ENCODE measurements at regions not wholly inside any gene's neighbourhood (a gene's known extent, or its start where the extent isn't known, plus 50 kb on each side); places are given as distances from the start of the nearest gene placed in this dataset.

DNA sequence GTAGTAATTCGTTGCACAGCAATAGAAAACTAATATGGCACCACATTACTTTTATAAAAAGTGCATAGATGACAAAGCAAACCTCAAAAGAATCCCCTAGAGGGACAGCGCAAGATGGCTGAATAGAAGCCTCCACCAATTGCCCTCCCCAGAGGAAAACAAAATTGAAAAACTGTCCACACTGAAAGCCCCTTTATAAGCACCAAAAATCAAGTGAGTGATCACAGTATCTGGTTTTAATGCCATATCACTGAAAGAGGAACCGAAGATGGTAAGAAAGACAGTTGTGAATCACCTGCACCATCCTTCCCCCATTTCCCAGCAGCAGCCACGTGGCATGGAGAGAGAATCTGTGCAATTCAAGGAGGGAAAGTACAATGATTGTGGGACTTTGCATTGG is 522.2 kb downstream of the GLUD2 start:
- ATAC-seq (no peak), DNase-seq (ENCODE audit: low read depth, low spot score) (no peak)
- intact Hi-C loops (cut with micrococcal nuclease; ENCODE audit: unreplicated experiment) = loop anchor here (10.0 kb wide), 1 partner anchor 775 kb away; no protein-coding TSS in a partner anchor
- H3K27ac ChIP-seq (ENCODE audit: low read length) = no peak overlapping the region
- no peaks in the 10 kb centered on the region for H3K4me1 ChIP-seq (ENCODE audit: control insufficient read depth, insufficient read depth, low read length)
- in situ Hi-C loops (cut with HindIII; ENCODE audit: low pct_unique_long_range_greater_than_20kb, low sequenced_read_pairs) = no loop called here
- no peak for TF ChIP-seq TCF7L2 (IDR thresholded peaks at IDR 0.05; ENCODE audit: low read depth, low read length)
- TF ChIP-seq, protein P1, sequence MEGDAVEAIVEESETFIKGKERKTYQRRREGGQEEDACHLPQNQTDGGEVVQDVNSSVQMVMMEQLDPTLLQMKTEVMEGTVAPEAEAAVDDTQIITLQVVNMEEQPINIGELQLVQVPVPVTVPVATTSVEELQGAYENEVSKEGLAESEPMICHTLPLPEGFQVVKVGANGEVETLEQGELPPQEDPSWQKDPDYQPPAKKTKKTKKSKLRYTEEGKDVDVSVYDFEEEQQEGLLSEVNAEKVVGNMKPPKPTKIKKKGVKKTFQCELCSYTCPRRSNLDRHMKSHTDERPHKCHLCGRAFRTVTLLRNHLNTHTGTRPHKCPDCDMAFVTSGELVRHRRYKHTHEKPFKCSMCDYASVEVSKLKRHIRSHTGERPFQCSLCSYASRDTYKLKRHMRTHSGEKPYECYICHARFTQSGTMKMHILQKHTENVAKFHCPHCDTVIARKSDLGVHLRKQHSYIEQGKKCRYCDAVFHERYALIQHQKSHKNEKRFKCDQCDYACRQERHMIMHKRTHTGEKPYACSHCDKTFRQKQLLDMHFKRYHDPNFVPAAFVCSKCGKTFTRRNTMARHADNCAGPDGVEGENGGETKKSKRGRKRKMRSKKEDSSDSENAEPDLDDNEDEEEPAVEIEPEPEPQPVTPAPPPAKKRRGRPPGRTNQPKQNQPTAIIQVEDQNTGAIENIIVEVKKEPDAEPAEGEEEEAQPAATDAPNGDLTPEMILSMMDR (IDR thresholded peaks at IDR 0.05) = no peak
- TF ChIP-seq SIN3A (IDR thresholded peaks at IDR 0.05; ENCODE audit: borderline replicate concordance, insufficient read depth, low read depth, low read length) = no peak
- TF ChIP-seq, protein P2, sequence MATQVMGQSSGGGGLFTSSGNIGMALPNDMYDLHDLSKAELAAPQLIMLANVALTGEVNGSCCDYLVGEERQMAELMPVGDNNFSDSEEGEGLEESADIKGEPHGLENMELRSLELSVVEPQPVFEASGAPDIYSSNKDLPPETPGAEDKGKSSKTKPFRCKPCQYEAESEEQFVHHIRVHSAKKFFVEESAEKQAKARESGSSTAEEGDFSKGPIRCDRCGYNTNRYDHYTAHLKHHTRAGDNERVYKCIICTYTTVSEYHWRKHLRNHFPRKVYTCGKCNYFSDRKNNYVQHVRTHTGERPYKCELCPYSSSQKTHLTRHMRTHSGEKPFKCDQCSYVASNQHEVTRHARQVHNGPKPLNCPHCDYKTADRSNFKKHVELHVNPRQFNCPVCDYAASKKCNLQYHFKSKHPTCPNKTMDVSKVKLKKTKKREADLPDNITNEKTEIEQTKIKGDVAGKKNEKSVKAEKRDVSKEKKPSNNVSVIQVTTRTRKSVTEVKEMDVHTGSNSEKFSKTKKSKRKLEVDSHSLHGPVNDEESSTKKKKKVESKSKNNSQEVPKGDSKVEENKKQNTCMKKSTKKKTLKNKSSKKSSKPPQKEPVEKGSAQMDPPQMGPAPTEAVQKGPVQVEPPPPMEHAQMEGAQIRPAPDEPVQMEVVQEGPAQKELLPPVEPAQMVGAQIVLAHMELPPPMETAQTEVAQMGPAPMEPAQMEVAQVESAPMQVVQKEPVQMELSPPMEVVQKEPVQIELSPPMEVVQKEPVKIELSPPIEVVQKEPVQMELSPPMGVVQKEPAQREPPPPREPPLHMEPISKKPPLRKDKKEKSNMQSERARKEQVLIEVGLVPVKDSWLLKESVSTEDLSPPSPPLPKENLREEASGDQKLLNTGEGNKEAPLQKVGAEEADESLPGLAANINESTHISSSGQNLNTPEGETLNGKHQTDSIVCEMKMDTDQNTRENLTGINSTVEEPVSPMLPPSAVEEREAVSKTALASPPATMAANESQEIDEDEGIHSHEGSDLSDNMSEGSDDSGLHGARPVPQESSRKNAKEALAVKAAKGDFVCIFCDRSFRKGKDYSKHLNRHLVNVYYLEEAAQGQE (IDR thresholded peaks at IDR 0.05; ENCODE audit: insufficient read depth in 1 of 2, low read depth in 2 of 2, low read length in 1 of 2) = no peak
- no peak for TF ChIP-seq POLR2AphosphoS5 (IDR thresholded peaks at IDR 0.05; ENCODE audit: low read depth, low read length)
- H3K27me3 ChIP-seq (ENCODE audit: control insufficient read depth, insufficient read depth, low read length) = no peaks in the 10 kb centered on the region
- no TSS peak for BruUV-seq (replicated peaks)
- H3K9me3 ChIP-seq (ENCODE audit: control insufficient read depth, insufficient read depth, low read depth, low read length) = no peaks in the 10 kb centered on the region
- H3K4me3 ChIP-seq (ENCODE audit: low read depth in 2 of 2, low read length in 2 of 2) = no peak overlapping the region
- no peaks in the 10 kb centered on the region for H3K36me3 ChIP-seq (ENCODE audit: control insufficient read depth, insufficient read depth, low read length)
- ChIA-PET CTCF (no interaction called here), POLR2A (no interaction called here)

DNA sequence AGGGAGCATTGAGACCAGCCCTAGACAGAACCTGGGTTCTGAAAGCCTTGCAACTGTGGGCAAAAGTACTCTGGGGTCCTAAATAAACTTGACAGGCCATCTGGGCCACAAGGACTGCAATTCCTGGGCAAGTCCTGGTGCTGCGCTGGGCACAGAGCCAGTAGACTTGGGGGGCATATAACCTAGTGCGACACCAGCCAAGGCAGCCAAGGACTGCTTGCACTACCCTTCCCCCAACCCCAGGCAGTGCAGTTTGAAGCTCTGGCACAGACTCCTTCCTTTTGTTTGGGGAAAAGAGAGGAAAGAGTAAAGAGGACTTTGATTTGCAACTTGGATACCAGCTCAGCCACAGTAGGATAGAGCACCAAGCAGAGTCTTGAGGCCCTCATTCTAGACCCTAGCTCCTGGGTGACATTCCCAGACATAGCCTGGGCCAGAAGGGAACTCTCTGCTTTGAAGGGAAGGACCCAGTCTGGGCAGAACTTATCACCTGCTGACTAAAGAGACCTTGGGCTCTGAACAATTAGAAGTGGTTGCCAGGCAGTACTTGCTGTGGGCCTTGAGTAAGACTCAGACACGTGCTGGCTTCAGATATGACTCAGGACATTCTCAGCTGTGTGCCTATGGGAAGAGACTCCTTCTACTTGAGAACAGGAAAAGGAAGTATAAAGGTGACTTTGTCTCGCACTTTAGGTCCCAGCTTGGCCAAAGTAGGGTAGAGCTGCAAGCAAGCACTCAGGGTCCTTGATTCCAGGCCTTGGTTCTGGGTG is 522.8 kb downstream of the GLUD2 start:
- DNase-seq (ENCODE audit: low read depth, low spot score) (no peak), ATAC-seq (no peak)
- TF ChIP-seq, protein P2 (IDR thresholded peaks at IDR 0.05; ENCODE audit: insufficient read depth in 1 of 2, low read depth in 2 of 2, low read length in 1 of 2) = no peak
- TF ChIP-seq SIN3A (IDR thresholded peaks at IDR 0.05; ENCODE audit: borderline replicate concordance, insufficient read depth, low read depth, low read length) (no peak), TCF7L2 (IDR thresholded peaks at IDR 0.05; ENCODE audit: low read depth, low read length) (no peak), POLR2AphosphoS5 (IDR thresholded peaks at IDR 0.05; ENCODE audit: low read depth, low read length) (no peak)
- TF ChIP-seq, protein P1 (IDR thresholded peaks at IDR 0.05) = no peak
- Histone ChIP-seq H3K27me3 (ENCODE audit: control insufficient read depth, insufficient read depth, low read length) (no peaks in the 10 kb centered on the region), H3K4me1 (ENCODE audit: control insufficient read depth, insufficient read depth, low read length) (no peaks in the 10 kb centered on the region), H3K9me3 (ENCODE audit: control insufficient read depth, insufficient read depth, low read depth, low read length) (no peaks in the 10 kb centered on the region), H3K27ac (ENCODE audit: low read length) (no peak overlapping the region), H3K36me3 (ENCODE audit: control insufficient read depth, insufficient read depth, low read length) (no peaks in the 10 kb centered on the region), H3K4me3 (ENCODE audit: low read depth in 2 of 2, low read length in 2 of 2) (no peak overlapping the region)
- in situ Hi-C loops (cut with HindIII; ENCODE audit: low pct_unique_long_range_greater_than_20kb, low sequenced_read_pairs) (no loop called here), intact Hi-C loops (cut with micrococcal nuclease; ENCODE audit: unreplicated experiment) (loop anchor here (10.0 kb wide), 1 partner anchor 775 kb away; no protein-coding TSS in a partner anchor)
- POLR2A ChIA-PET = no interaction called here
- CTCF ChIA-PET = no interaction called here
- BruUV-seq (replicated peaks) = no TSS peak

All from Panc1 (cell line).